Spleen (tissue), 11 donors: ENCODE measurements at regions not wholly inside any gene's neighbourhood (a gene's known extent, or its start where the extent isn't known, plus 50 kb on each side); places are given as distances from the start of the nearest gene placed in this dataset.

Experiments used
- DNase-seq: peaks from one replicate; pipeline ENCODE4 v3.0.0-alpha.2; 2020
- H3K27ac ChIP-seq, 8 donors: fragments of 200-600 bp; sonication (generic) in 7 of 8; 1 replicate in 4 of 8; 2 replicates in 4 of 8; pipeline versions ENCODE4 v1.5.0 to v1.8.0; 2016 to 2021; ENCODE audit warnings: inconsistent platforms in 4 of 8, mild to moderate bottlenecking in 4 of 8, moderate library complexity in 1 of 8
- H3K27me3 ChIP-seq, 7 donors: fragments of 200-600 bp; sonication (generic) in 6 of 7; replicated peaks in 1 of 7; 1 replicate in 4 of 7; 2 replicates in 3 of 7; pipeline versions ENCODE4 v1.5.0 to v1.8.0; 2016 to 2021; ENCODE audit warnings: inconsistent platforms in 3 of 7, mild to moderate bottlenecking in 1 of 7
- H3K36me3 ChIP-seq, 6 donors: fragments of 200-600 bp; sonication (generic) in 5 of 6; 1 replicate in 4 of 6; 2 replicates in 2 of 6; pipeline versions ENCODE4 v1.5.0 to v1.8.0; 2016 to 2021; ENCODE audit warnings: inconsistent platforms in 2 of 6
- H3K4me1 ChIP-seq, 6 donors: fragments of 200-600 bp; sonication (generic) in 5 of 6; 1 replicate in 3 of 6; 2 replicates in 3 of 6; pipeline versions ENCODE4 v1.5.0 to v1.8.0; 2016 to 2021; ENCODE audit warnings: inconsistent platforms in 3 of 6
- H3K4me3 ChIP-seq, 8 donors: fragments of 200-600 bp; sonication (generic) in 7 of 8; 1 replicate in 4 of 8; 2 replicates in 4 of 8; pipeline versions ENCODE4 v1.5.0 to v1.8.0; 2016 to 2021; ENCODE audit warnings: inconsistent platforms in 4 of 8, mild to moderate bottlenecking in 4 of 8, moderate library complexity in 2 of 8
- H3K9me3 ChIP-seq, 8 donors: fragments of 200-600 bp; sonication (generic) in 7 of 8; 1 replicate in 4 of 8; 2 replicates in 4 of 8; pipeline versions ENCODE4 v1.5.0 to v1.8.0; 2016 to 2021; ENCODE audit warnings: inconsistent platforms in 4 of 8
- CTCF ChIP-seq, 11 experiments: fragments of 200-600 bp in 7 of 11; fragments of 450-650 bp in 4 of 11; sonication (generic) in 4 of 11; IDR thresholded peaks in 8 of 11; conservative IDR thresholded peaks in 3 of 11; 1 replicate in 7 of 11; 2 replicates in 4 of 11; pipeline versions ENCODE4 v1.4.0 to v1.8.0; 2016 to 2021; ENCODE audit warnings: antibody characterized with exemption in 11 of 11, inconsistent platforms in 4 of 11, mild to moderate bottlenecking in 1 of 11
- POLR2A ChIP-seq, 3 donors: fragments of 450-650 bp; IDR thresholded peaks; one replicate each; pipeline ENCODE4 v1.5.1; 2017; ENCODE audit warnings: antibody characterized with exemption in 3 of 3, mild to moderate bottlenecking in 1 of 3
- POLR2AphosphoS5 ChIP-seq, 3 donors: sonication (generic); formaldehyde crosslinking; IDR thresholded peaks; one replicate each; pipeline ENCODE4 v1.5.1; 2017; ENCODE audit warnings: antibody characterized with exemption in 3 of 3
- WGBS, 5 donors: extraction: QIAGEN DNeasy Blood & Tissue Kit in 3 of 5; methylation state at CpG; one replicate each; pipeline versions ENCODE4 v1.1.5 to v1.1.7; 2013 to 2018; 5-methylcytosine and 5-hydroxymethylcytosine counted together
- intact Hi-C: fragments of 100-400 bp; cut with DNase I; formaldehyde crosslinking; loops from one replicate; pipeline ENCODE4 v1.15.0; 2023; ENCODE audit warnings: low total_unique reads
- donor health status: healthy with polysubstance abuse.
- donor health status: DM: no; HTN: no; CAD: no; lungs with moderate emphysema.
- donor health status: DM: no; HTN: no; CAD: no.
- donor health status: Bipolar disorder and iron deficiency.
- donor health status: healthy.
- donor health status: DM: no; HTN: no; CAD: no.
- donor health status: DM: yes; HTN: yes; CAD: no.

GRCh38 chr14:38090506-38090905 lies 117.2 kb upstream of the SSTR1 start:
- no peaks in the 10 kb centered on the region for H3K27me3 ChIP-seq
- WGBS, 5 donors: 60 to 80% (median 71%) methylated on average over 3 of the region's 3 CpGs
- H3K4me3 ChIP-seq: no peak overlapping the region
- peaks cover 0 to 25% (median 3%) of the 10 kb centered on the region in 6 donors for H3K4me1 ChIP-seq
- no peaks in the 10 kb centered on the region for H3K36me3 ChIP-seq
- no peak overlapping the region for H3K27ac ChIP-seq
- intact Hi-C loops: no loop called here
- no peak for TF ChIP-seq CTCF (IDR thresholded peaks at IDR 0.05 in 8 of 11, conservative IDR thresholded peaks at IDR 0.05 in 3 of 11)
- TF ChIP-seq POLR2A (IDR thresholded peaks at IDR 0.05): no peak
- no peak for TF ChIP-seq POLR2AphosphoS5 (IDR thresholded peaks at IDR 0.05)
- peaks cover 2 to 41% (median 31%) of the 10 kb centered on the region in 8 donors for H3K9me3 ChIP-seq
- DNase-seq: no peak

GRCh38 chr14:38098074-38098836 lies 109.4 kb upstream of the SSTR1 start:
- Histone ChIP-seq H3K4me1 (no peaks in the 10 kb centered on the region), H3K27me3 (no peaks in the 10 kb centered on the region), H3K9me3 (peaks cover 6 to 40% (median 32%) of the 10 kb centered on the region in 8 donors), H3K4me3 (no peak overlapping the region), H3K27ac (no peak overlapping the region), H3K36me3 (no peaks in the 10 kb centered on the region)
- intact Hi-C loops: no loop called here
- WGBS, 5 donors: 89 to 92% (median 90%) methylated on average over 4 of the region's 4 CpGs
- DNase-seq: no peak
- no peak for TF ChIP-seq CTCF (IDR thresholded peaks at IDR 0.05 in 8 of 11, conservative IDR thresholded peaks at IDR 0.05 in 3 of 11)
- TF ChIP-seq POLR2A (IDR thresholded peaks at IDR 0.05): no peak
- no peak for TF ChIP-seq POLR2AphosphoS5 (IDR thresholded peaks at IDR 0.05)

GRCh38 chr14:38101679-38102078 lies 106.0 kb upstream of the SSTR1 start:
- no peaks in the 10 kb centered on the region for H3K27me3 ChIP-seq
- peaks cover 0 to 16% (median 12%) of the 10 kb centered on the region in 8 donors for H3K9me3 ChIP-seq
- WGBS, 5 donors: 0 to 46% (median 40%) methylated on average over 1 of the region's 1 CpG
- no peak overlapping the region for H3K27ac ChIP-seq
- TF ChIP-seq POLR2A (IDR thresholded peaks at IDR 0.05) (no peak), CTCF (IDR thresholded peaks at IDR 0.05 in 8 of 11, conservative IDR thresholded peaks at IDR 0.05 in 3 of 11) (no peak), POLR2AphosphoS5 (IDR thresholded peaks at IDR 0.05) (no peak)
- no peaks in the 10 kb centered on the region for H3K4me1 ChIP-seq
- no peaks in the 10 kb centered on the region for H3K36me3 ChIP-seq
- intact Hi-C loops: no loop called here
- H3K4me3 ChIP-seq: no peak overlapping the region
- no peak for DNase-seq

GRCh38 chr14:38103542-38104225 lies 104.0 kb upstream of the SSTR1 start:
- H3K9me3 ChIP-seq: peaks cover 0 to 22% (median 8%) of the 10 kb centered on the region in 8 donors
- no peaks in the 10 kb centered on the region for H3K4me1 ChIP-seq
- H3K36me3 ChIP-seq: no peaks in the 10 kb centered on the region
- TF ChIP-seq POLR2AphosphoS5 (IDR thresholded peaks at IDR 0.05): no peak
- TF ChIP-seq CTCF (IDR thresholded peaks at IDR 0.05 in 8 of 11, conservative IDR thresholded peaks at IDR 0.05 in 3 of 11): no peak
- TF ChIP-seq POLR2A (IDR thresholded peaks at IDR 0.05): no peak
- no peaks in the 10 kb centered on the region for H3K27me3 ChIP-seq
- intact Hi-C loops: no loop called here
- H3K27ac ChIP-seq: no peak overlapping the region
- WGBS, 5 donors: 66 to 95% (median 79%) methylated on average over 6 of the region's 6 CpGs
- DNase-seq: no peak
- no peak overlapping the region for H3K4me3 ChIP-seq
